B cell (primary cell): ENCODE measurements at regions not wholly inside any gene's neighbourhood (a gene's known extent, or its start where the extent isn't known, plus 50 kb on each side); places are given as distances from the start of the nearest gene placed in this dataset.

Experiments
- ATAC-seq: fragments of 200-7000 bp; cut with Tn5 transposase; one replicate; pipeline ENCODE4 v1.10.0; 2021; ENCODE audit warnings: low read depth, mild to moderate bottlenecking, moderate number of reproducible peaks, moderate library complexity
- CTCF ChIA-PET: fragments of 350-600 bp; sonication (Branson Sonifier 250); formaldehyde crosslinking; loops from one replicate; lab custom pipeline; 2021; ENCODE audit warnings: antibody characterized with exemption, inconsistent platforms; lab: Charles Lee
- POLR2A ChIA-PET: fragments of 350-600 bp; sonication (Branson Sonifier 250); formaldehyde crosslinking; loops from one replicate; lab custom pipeline; 2021; ENCODE audit warnings: antibody characterized with exemption; lab: Charles Lee
- DNase-seq: peaks from one replicate; pipeline ENCODE4 v3.0.0; 2013
- H2AFZ ChIP-seq: 2 replicates; pipeline ENCODE4 v1.6.1; 2012; ENCODE audit warnings: mild to moderate bottlenecking, low read depth, low read length; ENCODE audit not compliant: insufficient read depth, poor library complexity, severe bottlenecking
- H3K27ac ChIP-seq, 2 donors: 1 replicate in 1 of 2; 2 replicates in 1 of 2; pipeline ENCODE4 v1.5.1; 2012 to 2013; ENCODE audit warnings: low read length in 2 of 2, mild to moderate bottlenecking in 2 of 2, moderate library complexity in 1 of 2
- H3K27me3 ChIP-seq, 4 experiments: fragments of 200-600 bp in 1 of 4; sonication (generic) in 1 of 4; replicated peaks in 1 of 4; 1 replicate in 2 of 4; 2 replicates in 2 of 4; pipeline versions ENCODE4 v1.6.1 to v1.7.0; 2013 to 2016; ENCODE audit warnings: low read length in 3 of 4, mild to moderate bottlenecking in 2 of 4, mixed read lengths in 1 of 4, moderate library complexity in 1 of 4; ENCODE audit not compliant: insufficient read depth in 4 of 4, control insufficient read depth in 3 of 4; ENCODE audit errors: control extremely low read depth in 1 of 4
- H3K36me3 ChIP-seq, 2 experiments: replicated peaks in 1 of 2; 1 replicate in 1 of 2; 2 replicates in 1 of 2; pipeline versions ENCODE4 v1.6.1 to v1.7.1; 2013; ENCODE audit warnings: low read length in 1 of 2; ENCODE audit not compliant: insufficient read depth in 2 of 2, control insufficient read depth in 1 of 2; ENCODE audit errors: control extremely low read depth in 1 of 2, extremely low read depth in 1 of 2
- H3K4me1 ChIP-seq, 2 donors: fragments of 200-600 bp in 1 of 2; sonication (generic) in 1 of 2; 1 replicate in 1 of 2; 2 replicates in 1 of 2; pipeline versions ENCODE4 v1.5.1 to v1.6.1; 2013 to 2017; ENCODE audit warnings: low read length in 2 of 2; ENCODE audit not compliant: control insufficient read depth in 2 of 2, insufficient read depth in 2 of 2
- H3K4me2 ChIP-seq: replicated peaks from 2 replicates; pipeline ENCODE3; 2012; ENCODE audit warnings: mild to moderate bottlenecking, low read depth, low read length; ENCODE audit not compliant: poor library complexity, severe bottlenecking
- H3K4me3 ChIP-seq, 5 experiments: fragments of 200-600 bp in 1 of 5; sonication (generic) in 1 of 5; 1 replicate in 3 of 5; 2 replicates in 2 of 5; pipeline versions ENCODE4 v1.5.1 to v1.7.0; 2011 to 2016; ENCODE audit warnings: low read length in 4 of 5, mild to moderate bottlenecking in 4 of 5, low read depth in 2 of 5, control low read depth in 1 of 5, moderate library complexity in 1 of 5; ENCODE audit not compliant: insufficient read depth in 1 of 5; ENCODE audit errors: control extremely low read depth in 1 of 5, extremely low read depth in 1 of 5
- H3K79me2 ChIP-seq: fragments of 200-600 bp; sonication (generic); one replicate; pipeline ENCODE4 v1.6.0; 2016; ENCODE audit warnings: low read length; ENCODE audit not compliant: control insufficient read depth, insufficient read depth
- H3K9ac ChIP-seq: fragments of 200-600 bp; sonication (generic); 2 replicates; pipeline ENCODE4 v1.6.1; 2017; ENCODE audit warnings: mild to moderate bottlenecking, low read length, moderate library complexity
- H3K9me3 ChIP-seq, 3 donors: one replicate each; pipeline versions ENCODE4 v1.6.1 to v1.7.1; 2013; ENCODE audit warnings: low read length in 2 of 3; ENCODE audit not compliant: control insufficient read depth in 2 of 3, insufficient read depth in 1 of 3; ENCODE audit errors: control extremely low read depth in 1 of 3
- H4K20me1 ChIP-seq: 2 replicates; pipeline ENCODE4 v1.6.0; 2012; ENCODE audit warnings: mild to moderate bottlenecking, low read length; ENCODE audit not compliant: insufficient read depth, control insufficient read depth, poor library complexity, severe bottlenecking
- H3K27ac Mint-ChIP-seq: one replicate; pipeline ENCODE4 v1.8.0; 2021; ENCODE audit warnings: mixed read lengths
- H3K27me3 Mint-ChIP-seq: one replicate; pipeline ENCODE4 v1.8.0; 2021; ENCODE audit warnings: mixed read lengths
- H3K4me1 Mint-ChIP-seq: one replicate; pipeline ENCODE4 v1.8.0; 2021; ENCODE audit warnings: mixed read lengths
- H3K4me3 Mint-ChIP-seq: one replicate; pipeline ENCODE4 v1.8.0; 2021; ENCODE audit warnings: mixed read lengths
- H3K9me3 Mint-ChIP-seq: one replicate; pipeline ENCODE4 v1.8.0; 2022; ENCODE audit warnings: mixed read lengths; ENCODE audit not compliant: insufficient read depth
- EZH2 ChIP-seq: IDR thresholded peaks from 2 replicates; pipeline ENCODE4 v1.6.1; 2012; ENCODE audit warnings: borderline replicate concordance, low read depth, mild to moderate bottlenecking, moderate library complexity, low read length; ENCODE audit not compliant: insufficient read depth, poor library complexity, severe bottlenecking
- WGBS: methylation state at CpG from one replicate; pipeline ENCODE4 v1.1.5; 2013; ENCODE audit warnings: missing lambda C conversion rate; ENCODE audit not compliant: insufficient coverage; 5-methylcytosine and 5-hydroxymethylcytosine counted together
- intact Hi-C: fragments of 100-400 bp; cut with micrococcal nuclease; formaldehyde crosslinking; loops from one replicate; pipeline ENCODE4 v1.10.0; 2022
- TF ChIP-seq, protein P1 (sequence below): fragments of 200-600 bp; IDR thresholded peaks from one replicate; pipeline ENCODE4 v1.8.0; 2022; ENCODE audit warnings: antibody characterized with exemption, mild to moderate bottlenecking

DNA sequence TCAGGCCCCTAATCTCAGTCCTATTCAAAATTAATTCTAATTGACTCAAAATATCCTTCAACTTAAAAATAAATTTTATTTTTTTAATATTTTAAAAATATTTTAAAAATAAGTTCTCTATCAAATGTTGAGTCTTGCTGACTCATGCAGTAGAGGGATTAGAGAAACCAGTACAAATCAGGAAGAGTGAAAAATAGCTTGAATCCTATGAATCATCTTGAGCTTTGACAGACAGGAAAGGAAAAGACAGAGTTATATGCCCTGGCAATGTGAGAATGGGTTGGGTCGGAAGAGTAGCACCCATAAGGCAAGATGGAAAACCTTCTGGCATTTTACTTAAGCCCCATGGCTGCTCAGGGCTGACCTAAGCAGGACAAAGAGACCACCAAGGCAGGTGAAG is 346.6 kb upstream of the RUNX1 start:
- no peaks in the 10 kb centered on the region for H3K27me3 ChIP-seq
- no peaks in the 10 kb centered on the region for H4K20me1 ChIP-seq
- ATAC-seq (no peak), DNase-seq (no peak)
- no peak overlapping the region for H3K4me3 ChIP-seq
- no peaks in the 10 kb centered on the region for H3K79me2 ChIP-seq
- intact Hi-C loops, result no loop called here
- CTCF ChIA-PET, result interaction anchor here (2.2 kb wide), 1 partner anchor 506 kb away, joined by 8 read pairs; no protein-coding TSS in a partner anchor
- Mint-ChIP-seq H3K4me1 (peaks cover 2% of the 10 kb centered on the region), H3K27me3 (peaks cover 6% of the 10 kb centered on the region), H3K27ac (no peak overlapping the region), H3K9me3 (no peaks in the 10 kb centered on the region), H3K4me3 (no peak overlapping the region)
- H3K4me1 ChIP-seq, result no peaks in the 10 kb centered on the region
- POLR2A ChIA-PET, result interaction anchor here (0.7 kb wide), 1 partner anchor 382 kb away, joined by 4 read pairs; no protein-coding TSS in a partner anchor
- no peak overlapping the region for H3K9ac ChIP-seq
- no peak overlapping the region for H2AFZ ChIP-seq
- TF ChIP-seq, protein P1, sequence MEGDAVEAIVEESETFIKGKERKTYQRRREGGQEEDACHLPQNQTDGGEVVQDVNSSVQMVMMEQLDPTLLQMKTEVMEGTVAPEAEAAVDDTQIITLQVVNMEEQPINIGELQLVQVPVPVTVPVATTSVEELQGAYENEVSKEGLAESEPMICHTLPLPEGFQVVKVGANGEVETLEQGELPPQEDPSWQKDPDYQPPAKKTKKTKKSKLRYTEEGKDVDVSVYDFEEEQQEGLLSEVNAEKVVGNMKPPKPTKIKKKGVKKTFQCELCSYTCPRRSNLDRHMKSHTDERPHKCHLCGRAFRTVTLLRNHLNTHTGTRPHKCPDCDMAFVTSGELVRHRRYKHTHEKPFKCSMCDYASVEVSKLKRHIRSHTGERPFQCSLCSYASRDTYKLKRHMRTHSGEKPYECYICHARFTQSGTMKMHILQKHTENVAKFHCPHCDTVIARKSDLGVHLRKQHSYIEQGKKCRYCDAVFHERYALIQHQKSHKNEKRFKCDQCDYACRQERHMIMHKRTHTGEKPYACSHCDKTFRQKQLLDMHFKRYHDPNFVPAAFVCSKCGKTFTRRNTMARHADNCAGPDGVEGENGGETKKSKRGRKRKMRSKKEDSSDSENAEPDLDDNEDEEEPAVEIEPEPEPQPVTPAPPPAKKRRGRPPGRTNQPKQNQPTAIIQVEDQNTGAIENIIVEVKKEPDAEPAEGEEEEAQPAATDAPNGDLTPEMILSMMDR, result no peak
- no peak for TF ChIP-seq EZH2
- WGBS, result 40% methylated on average over 1 of the region's 1 CpG
- H3K9me3 ChIP-seq, result no peaks in the 10 kb centered on the region
- H3K4me2 ChIP-seq, result no peak overlapping the region
- H3K27ac ChIP-seq, result no peak overlapping the region
- no peaks in the 10 kb centered on the region for H3K36me3 ChIP-seq

DNA sequence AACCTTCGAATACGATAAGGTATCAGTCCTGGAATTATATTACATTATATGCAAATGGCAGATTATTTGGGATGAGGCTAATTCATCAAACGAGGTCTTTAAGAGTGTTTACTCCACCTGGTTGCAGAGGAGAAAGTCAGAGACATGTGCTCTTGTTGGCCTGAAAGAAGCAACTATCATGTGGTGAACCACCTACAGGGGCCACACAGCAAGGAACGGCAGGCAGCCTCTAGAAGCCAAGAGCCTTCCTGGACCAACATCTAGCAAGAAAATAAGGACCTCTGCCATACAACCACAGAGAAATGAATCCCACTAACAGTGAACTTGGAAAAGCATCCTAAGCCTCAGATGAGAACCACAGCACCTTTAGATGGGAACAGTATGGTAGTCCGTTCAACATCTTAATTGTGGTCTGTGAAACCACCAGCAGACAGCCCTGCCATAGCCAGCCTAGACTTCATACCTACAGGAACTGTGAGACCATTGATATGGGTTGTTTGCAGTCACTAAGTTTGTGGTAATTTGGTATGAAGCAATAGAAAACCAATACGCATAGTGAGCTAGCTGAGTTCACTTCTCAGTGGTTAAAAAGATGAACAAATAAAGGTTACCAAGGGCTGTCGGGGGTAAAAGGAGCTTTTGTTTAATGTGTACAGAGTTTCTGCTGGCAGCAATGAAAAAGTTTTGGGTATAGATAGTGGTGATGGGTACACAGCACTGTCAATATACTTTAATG is 345.7 kb upstream of the RUNX1 start:
- POLR2A ChIA-PET, result no interaction called here
- intact Hi-C loops, result no loop called here
- Mint-ChIP-seq H3K27me3 (peaks cover 6% of the 10 kb centered on the region), H3K9me3 (no peaks in the 10 kb centered on the region), H3K4me3 (no peak overlapping the region), H3K27ac (no peak overlapping the region), H3K4me1 (no peaks in the 10 kb centered on the region)
- Histone ChIP-seq H3K27me3 (no peaks in the 10 kb centered on the region), H2AFZ (no peak overlapping the region), H4K20me1 (no peaks in the 10 kb centered on the region), H3K4me1 (no peaks in the 10 kb centered on the region), H3K36me3 (no peaks in the 10 kb centered on the region), H3K4me3 (no peak overlapping the region), H3K9me3 (no peaks in the 10 kb centered on the region), H3K9ac (no peak overlapping the region), H3K4me2 (no peak overlapping the region), H3K27ac (no peak overlapping the region), H3K79me2 (no peaks in the 10 kb centered on the region)
- no peak for DNase-seq
- CTCF ChIA-PET, result interaction anchor here (0.9 to 2.2 kb wide), 2 partner anchors 505 to 649 kb away, joined by 3 to 8 read pairs; no protein-coding TSS in a partner anchor
- 81% methylated on average over 4 of the region's 7 CpGs for WGBS
- TF ChIP-seq, protein P1, result no peak
- no peak for TF ChIP-seq EZH2
- ATAC-seq, result no peak
